Thyroid gland (tissue), 4 donors: ENCODE measurements at regions not wholly inside any gene's neighbourhood (a gene's known extent, or its start where the extent isn't known, plus 50 kb on each side); places are given as distances from the start of the nearest gene placed in this dataset.

ENCODE experiments used
- DNase-seq, 2 donors: peaks; one replicate each; pipeline ENCODE4 v3.0.0-alpha.2; 2019
- H3K27ac ChIP-seq, 3 donors: fragments of 200-600 bp; sonication (generic); 1 replicate in 2 of 3; 2 replicates in 1 of 3; pipeline ENCODE4 v1.5.1; 2016 to 2019; ENCODE audit warnings: mild to moderate bottlenecking in 1 of 3, moderate library complexity in 1 of 3
- H3K27me3 ChIP-seq: fragments of 200-600 bp; sonication (generic); one replicate; pipeline ENCODE4 v1.5.1; 2019
- H3K36me3 ChIP-seq, 2 donors: fragments of 200-600 bp; sonication (generic); one replicate each; pipeline ENCODE4 v1.5.1; 2016 to 2019
- H3K4me1 ChIP-seq, 2 donors: fragments of 200-600 bp; sonication (generic); one replicate each; pipeline ENCODE4 v1.5.1; 2017 to 2019
- H3K4me3 ChIP-seq, 3 donors: fragments of 200-600 bp; sonication (generic); replicated peaks in 1 of 3; 1 replicate in 2 of 3; 2 replicates in 1 of 3; pipeline ENCODE4 v1.5.1; 2016; ENCODE audit warnings: mild to moderate bottlenecking in 1 of 3
- H3K9me3 ChIP-seq: fragments of 200-600 bp; sonication (generic); one replicate; pipeline ENCODE4 v1.5.1; 2017
- POLR2A ChIP-seq, 2 donors: fragments of 450-650 bp; IDR thresholded peaks; one replicate each; pipeline ENCODE4 v1.6.1; 2017; ENCODE audit warnings: antibody characterized with exemption in 2 of 2, mild to moderate bottlenecking in 2 of 2, moderate library complexity in 1 of 2
- WGBS, 2 donors: methylation state at CpG; one replicate each; pipeline ENCODE4 v1.1.5; 2017; 5-methylcytosine and 5-hydroxymethylcytosine counted together
- intact Hi-C: fragments of 100-400 bp; cut with DNase I; formaldehyde crosslinking; loops from one replicate; pipeline ENCODE4 v1.15.1; 2023
- TF ChIP-seq, protein P1 (sequence below), 6 experiments: fragments of 200-600 bp in 3 of 6; fragments of 450-650 bp in 3 of 6; sonication (generic) in 3 of 6; IDR thresholded peaks; one replicate each; pipeline ENCODE4 v1.5.1; 2016 to 2019; ENCODE audit warnings: antibody characterized with exemption in 6 of 6, mild to moderate bottlenecking in 2 of 6, inconsistent platforms in 1 of 6, moderate library complexity in 1 of 6

DNA sequence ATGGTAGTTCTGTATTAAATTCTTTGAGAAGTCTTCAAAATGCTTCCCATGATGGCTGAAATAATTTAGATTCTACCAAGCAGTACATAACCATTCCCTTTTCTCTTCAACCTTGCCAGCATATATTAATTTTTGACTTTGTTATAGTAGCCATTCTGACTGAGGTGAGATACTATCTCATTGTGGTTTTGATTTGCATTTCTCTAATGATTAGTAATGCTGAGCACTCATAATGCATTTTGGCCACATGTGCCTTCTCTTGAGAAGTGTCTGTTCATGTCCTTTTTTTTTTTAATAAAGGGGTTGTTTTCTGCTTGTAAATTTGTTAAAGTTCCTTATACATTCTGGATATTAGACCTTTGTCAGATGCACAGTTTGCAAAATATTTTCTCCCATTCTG, 173.9 kb downstream of the CALCRL start:
- no peaks in the 10 kb centered on the region for H3K36me3 ChIP-seq
- H3K9me3 ChIP-seq, result no peaks in the 10 kb centered on the region
- DNase-seq, result no peak
- intact Hi-C loops, result no loop called here
- H3K27ac ChIP-seq, result no peak overlapping the region
- no peaks in the 10 kb centered on the region for H3K27me3 ChIP-seq
- TF ChIP-seq POLR2A (IDR thresholded peaks at IDR 0.05), result no peak
- TF ChIP-seq, protein P1, sequence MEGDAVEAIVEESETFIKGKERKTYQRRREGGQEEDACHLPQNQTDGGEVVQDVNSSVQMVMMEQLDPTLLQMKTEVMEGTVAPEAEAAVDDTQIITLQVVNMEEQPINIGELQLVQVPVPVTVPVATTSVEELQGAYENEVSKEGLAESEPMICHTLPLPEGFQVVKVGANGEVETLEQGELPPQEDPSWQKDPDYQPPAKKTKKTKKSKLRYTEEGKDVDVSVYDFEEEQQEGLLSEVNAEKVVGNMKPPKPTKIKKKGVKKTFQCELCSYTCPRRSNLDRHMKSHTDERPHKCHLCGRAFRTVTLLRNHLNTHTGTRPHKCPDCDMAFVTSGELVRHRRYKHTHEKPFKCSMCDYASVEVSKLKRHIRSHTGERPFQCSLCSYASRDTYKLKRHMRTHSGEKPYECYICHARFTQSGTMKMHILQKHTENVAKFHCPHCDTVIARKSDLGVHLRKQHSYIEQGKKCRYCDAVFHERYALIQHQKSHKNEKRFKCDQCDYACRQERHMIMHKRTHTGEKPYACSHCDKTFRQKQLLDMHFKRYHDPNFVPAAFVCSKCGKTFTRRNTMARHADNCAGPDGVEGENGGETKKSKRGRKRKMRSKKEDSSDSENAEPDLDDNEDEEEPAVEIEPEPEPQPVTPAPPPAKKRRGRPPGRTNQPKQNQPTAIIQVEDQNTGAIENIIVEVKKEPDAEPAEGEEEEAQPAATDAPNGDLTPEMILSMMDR (IDR thresholded peaks at IDR 0.05), result no peak
- no peaks in the 10 kb centered on the region for H3K4me1 ChIP-seq
- H3K4me3 ChIP-seq, result no peak overlapping the region

GRCh38 chr2:187272255-187272654, 175.8 kb downstream of the CALCRL start:
- Histone ChIP-seq H3K4me1 (no peaks in the 10 kb centered on the region), H3K27ac (no peak overlapping the region), H3K36me3 (no peaks in the 10 kb centered on the region), H3K9me3 (no peaks in the 10 kb centered on the region), H3K27me3 (no peaks in the 10 kb centered on the region), H3K4me3 (no peak overlapping the region)
- DNase-seq, result no peak
- TF ChIP-seq POLR2A (IDR thresholded peaks at IDR 0.05), result no peak
- TF ChIP-seq, protein P1 (IDR thresholded peaks at IDR 0.05), result no peak
- intact Hi-C loops, result no loop called here

DNA sequence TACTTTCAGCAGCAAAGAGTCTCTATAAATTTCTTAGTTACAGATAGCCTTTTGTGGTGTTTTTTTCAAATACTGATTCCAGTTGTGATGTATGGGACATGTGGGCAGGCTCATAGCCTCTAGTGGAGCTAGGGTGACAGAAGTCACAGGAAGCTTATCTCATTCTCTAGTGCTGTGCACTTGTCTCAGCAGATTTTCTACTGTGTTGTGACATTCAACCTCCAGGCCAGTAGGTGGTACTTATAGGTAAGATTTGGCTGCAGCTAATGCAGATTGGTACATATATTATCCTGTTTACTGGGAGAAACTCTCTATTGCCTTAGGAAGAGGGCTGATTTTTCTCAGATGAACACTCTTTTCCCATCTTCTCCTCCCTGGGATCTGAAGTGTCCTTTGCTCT, 176.2 kb downstream of the CALCRL start:
- DNase-seq, result no peak
- no peaks in the 10 kb centered on the region for H3K4me1 ChIP-seq
- H3K4me3 ChIP-seq, result no peak overlapping the region
- no peak for TF ChIP-seq POLR2A (IDR thresholded peaks at IDR 0.05)
- TF ChIP-seq, protein P1 (IDR thresholded peaks at IDR 0.05), result no peak
- no peaks in the 10 kb centered on the region for H3K27me3 ChIP-seq
- H3K36me3 ChIP-seq, result no peaks in the 10 kb centered on the region
- H3K9me3 ChIP-seq, result no peaks in the 10 kb centered on the region
- H3K27ac ChIP-seq, result no peak overlapping the region
- intact Hi-C loops, result no loop called here

GRCh38 chr2:187266645-187267044, 181.4 kb downstream of the CALCRL start:
- 70 to 73% methylated on average over 4 of the region's 4 CpGs for WGBS, 2 donors
- no peak for DNase-seq
- intact Hi-C loops, result no loop called here
- Histone ChIP-seq H3K9me3 (no peaks in the 10 kb centered on the region), H3K27ac (no peak overlapping the region), H3K4me3 (no peak overlapping the region), H3K4me1 (no peaks in the 10 kb centered on the region), H3K36me3 (no peaks in the 10 kb centered on the region), H3K27me3 (no peaks in the 10 kb centered on the region)
- TF ChIP-seq, protein P1 (IDR thresholded peaks at IDR 0.05), result no peak
- no peak for TF ChIP-seq POLR2A (IDR thresholded peaks at IDR 0.05)

DNA sequence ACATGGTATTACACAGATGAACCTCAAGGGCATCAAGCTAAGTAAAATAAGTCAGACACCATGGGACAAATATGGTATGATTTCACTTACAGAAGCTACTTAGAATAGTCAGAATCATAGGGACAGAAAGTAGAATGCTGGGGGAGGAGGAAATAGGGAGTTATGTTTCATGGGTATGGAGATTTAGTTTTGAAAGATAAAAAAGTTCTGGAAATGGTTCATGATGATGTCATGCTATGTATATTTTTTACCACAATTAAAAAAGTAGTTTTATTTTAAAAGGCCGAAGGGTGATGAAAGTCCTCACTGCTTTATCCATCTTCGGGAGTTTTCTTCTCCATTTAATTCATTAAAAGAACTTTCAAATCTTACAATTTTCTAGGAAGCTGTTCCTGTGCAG, 181.9 kb downstream of the CALCRL start:
- Histone ChIP-seq H3K4me3 (no peak overlapping the region), H3K36me3 (no peaks in the 10 kb centered on the region), H3K27me3 (no peaks in the 10 kb centered on the region), H3K4me1 (no peaks in the 10 kb centered on the region), H3K27ac (no peak overlapping the region), H3K9me3 (no peaks in the 10 kb centered on the region)
- DNase-seq, result no peak
- WGBS, 2 donors, result 90 to 93% methylated on average over 2 of the region's 2 CpGs
- no peak for TF ChIP-seq POLR2A (IDR thresholded peaks at IDR 0.05)
- TF ChIP-seq, protein P1 (IDR thresholded peaks at IDR 0.05), result no peak
- intact Hi-C loops, result no loop called here
